Embryonic facial prominence (tissue), 1 donor: ENCODE measurements at regions not wholly inside any gene's neighbourhood (a gene's known extent, or its start where the extent isn't known, plus 50 kb on each side); places are given as distances from the start of the nearest gene placed in this dataset.
"Not testable (repeated sequence)": the region's sequence is repeated elsewhere in the genome, so short reads cannot be mapped to it uniquely, and the experiment has no call there.

Experiments used
- DNase-seq: peaks from one replicate; pipeline ENCODE4 v3.0.0-alpha.2; 2016; ENCODE audit errors: extremely low spot score

GRCh38 chr14:27242874-27243273 lies 645.0 kb upstream of the NOVA1 start:
- DNase-seq, result no peak

- no peak for DNase-seq
Observed at GRCh38 chr14:27243365-27243764, 645.5 kb upstream of the NOVA1 start.

- DNase-seq, result no peak
Observed at GRCh38 chr14:27245947-27246346, 648.1 kb upstream of the NOVA1 start.

DNA sequence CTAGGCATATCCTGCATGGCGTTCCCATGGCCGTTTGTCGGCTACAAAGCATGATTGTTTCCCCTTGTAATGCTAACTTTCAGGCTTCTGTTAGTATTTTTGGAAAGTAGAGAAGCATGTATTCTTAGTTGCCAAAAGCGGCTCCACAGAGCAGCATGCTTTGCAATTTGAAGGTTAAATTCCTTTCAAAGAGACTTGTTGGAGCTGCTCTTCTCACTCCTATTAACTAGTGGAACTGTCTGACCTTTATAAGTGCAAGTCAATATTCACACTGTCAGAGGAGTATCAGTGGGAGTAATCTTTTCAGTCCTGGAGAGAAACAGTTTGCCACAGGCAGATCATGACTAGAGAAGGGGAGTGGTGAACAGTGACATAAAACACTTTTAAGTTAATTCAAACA lies 656.1 kb upstream of the NOVA1 start:
- no peak for DNase-seq

- no peak for DNase-seq
Observed at GRCh38 chr14:27256805-27257204, 659.0 kb upstream of the NOVA1 start.

- DNase-seq, result no peak
Observed at GRCh38 chr14:27267876-27268275, 670.0 kb upstream of the NOVA1 start.

- no peak for DNase-seq
Observed at GRCh38 chr14:27270716-27271115, 672.9 kb upstream of the NOVA1 start.

GRCh38 chr14:27278341-27278740 lies 680.5 kb upstream of the NOVA1 start:
- no peak for DNase-seq

GRCh38 chr14:27305441-27305945 lies 707.7 kb upstream of the NOVA1 start:
- DNase-seq, result no peak

- DNase-seq, result not testable (repeated sequence)
Observed at GRCh38 chr14:27312730-27313129, 714.9 kb upstream of the NOVA1 start.

- no peak for DNase-seq
Observed at GRCh38 chr14:27314231-27314630, 716.4 kb upstream of the NOVA1 start.

- no peak for DNase-seq
Observed at GRCh38 chr14:27315477-27315876, 717.6 kb upstream of the NOVA1 start.

DNA sequence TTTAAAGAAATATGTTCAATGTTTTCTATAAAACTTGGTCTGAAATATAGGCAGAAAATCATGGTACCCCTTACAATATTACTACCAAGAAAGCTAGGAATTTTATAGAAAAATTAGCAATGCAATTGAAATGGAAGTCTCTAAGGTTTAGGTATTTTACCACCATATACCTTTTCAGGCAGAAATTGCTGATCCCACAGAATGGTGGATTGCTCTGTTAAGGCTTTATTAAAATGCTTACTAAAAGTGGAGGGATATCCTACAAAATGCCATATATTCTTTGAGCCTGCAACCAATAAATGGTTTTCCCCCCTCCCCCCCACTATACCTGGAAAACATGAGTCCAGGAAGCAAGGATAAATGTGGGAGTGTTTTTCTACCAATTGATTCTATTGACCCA lies 718.1 kb upstream of the NOVA1 start:
- DNase-seq, result no peak

DNA sequence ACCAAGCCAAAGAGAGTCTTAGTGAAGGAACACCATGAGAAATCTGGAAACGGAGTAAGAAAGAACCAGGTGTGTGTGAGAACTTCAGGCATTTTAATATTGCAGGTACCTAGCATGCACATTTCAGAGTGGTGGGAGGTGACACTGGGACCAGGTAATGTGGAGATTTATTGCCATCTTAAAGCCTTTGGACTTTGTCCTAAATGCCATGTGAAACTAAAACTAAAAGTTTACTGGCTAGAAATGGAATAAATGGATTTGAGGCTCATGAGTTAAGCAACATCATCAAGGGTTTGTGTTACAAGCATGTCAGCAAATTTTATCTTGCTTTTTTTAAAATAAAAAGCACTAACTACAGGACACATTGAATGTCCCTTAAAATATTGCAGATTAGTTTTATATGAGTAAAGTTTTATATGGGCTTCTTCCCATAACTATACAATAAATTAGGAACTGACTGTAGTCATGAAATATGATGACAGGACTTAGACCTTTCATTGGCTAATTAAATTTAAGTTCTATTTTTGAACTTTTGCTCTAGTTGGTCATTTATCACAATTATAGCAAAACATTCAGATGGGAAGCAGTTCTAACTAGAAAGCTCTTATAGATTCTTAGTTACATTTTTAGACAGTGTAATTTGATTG lies 721.1 kb upstream of the NOVA1 start:
- DNase-seq, result no peak

DNA sequence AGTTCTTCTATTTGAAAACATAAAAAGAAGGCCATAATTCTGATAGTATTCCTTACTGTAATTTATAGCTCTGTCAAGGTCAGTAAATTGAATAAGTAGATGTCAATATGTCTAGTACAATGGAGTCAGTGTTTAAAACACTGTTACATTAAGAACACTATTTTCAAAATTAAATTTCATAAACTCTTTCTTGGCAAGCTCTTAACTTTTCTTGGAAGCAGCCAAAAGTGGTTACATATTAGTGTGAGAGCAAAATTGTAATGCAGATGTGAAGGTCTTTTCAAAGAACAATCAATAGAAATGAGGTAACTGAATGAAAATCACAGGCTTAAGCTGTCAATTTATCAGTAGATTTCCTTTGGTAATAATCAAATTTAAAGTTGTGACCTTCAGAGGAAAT lies 722.4 kb upstream of the NOVA1 start:
- DNase-seq, result no peak

- no peak for DNase-seq
Observed at GRCh38 chr14:27327095-27327494, 729.3 kb upstream of the NOVA1 start.

GRCh38 chr14:27338012-27338411 lies 740.2 kb upstream of the NOVA1 start:
- no peak for DNase-seq

DNA sequence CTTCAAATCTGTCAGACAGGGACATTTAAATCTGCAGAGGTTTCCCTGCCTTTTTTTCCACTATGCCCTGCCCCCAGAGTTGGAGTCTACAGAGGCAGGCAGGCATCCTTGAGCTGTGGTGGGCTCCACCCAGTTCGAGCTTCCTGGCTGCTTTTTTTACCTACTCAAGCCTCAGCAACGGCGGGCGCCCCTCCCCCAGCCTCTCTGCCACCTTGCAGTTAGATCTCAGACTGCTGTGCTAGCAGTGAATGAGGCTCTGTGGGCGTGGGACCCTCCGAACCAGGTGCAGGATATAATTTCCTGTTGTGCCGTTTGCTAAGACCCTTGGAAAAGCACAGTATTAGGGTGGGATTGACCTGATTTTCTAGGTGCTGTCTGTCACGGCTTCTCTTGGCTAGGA lies 765.2 kb upstream of the NOVA1 start:
- not testable (repeated sequence) for DNase-seq

DNA sequence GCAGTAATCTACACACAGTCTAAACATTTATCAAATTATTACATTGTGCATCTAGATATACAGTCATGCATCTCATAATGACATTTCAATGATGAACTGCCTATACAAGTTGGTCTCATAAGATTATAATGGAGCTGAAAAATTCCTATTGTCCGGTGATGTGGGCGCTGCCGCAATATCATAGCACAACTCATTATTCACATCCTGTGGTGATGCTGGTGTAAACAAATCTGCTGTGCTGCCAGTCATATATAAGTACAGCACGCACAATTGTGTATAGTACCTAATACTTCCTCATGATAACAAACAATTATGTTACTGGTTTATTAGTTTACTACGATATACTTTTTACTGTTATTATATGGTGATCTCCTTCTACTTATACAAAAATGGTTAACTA lies 768.8 kb upstream of the NOVA1 start:
- no peak for DNase-seq

GRCh38 chr14:27367345-27367744 lies 769.5 kb upstream of the NOVA1 start:
- DNase-seq, result no peak

- DNase-seq, result no peak
Observed at GRCh38 chr14:27370074-27370473, 772.2 kb upstream of the NOVA1 start.

- DNase-seq, result no peak
Observed at GRCh38 chr14:27370775-27371174, 772.9 kb upstream of the NOVA1 start.

DNA sequence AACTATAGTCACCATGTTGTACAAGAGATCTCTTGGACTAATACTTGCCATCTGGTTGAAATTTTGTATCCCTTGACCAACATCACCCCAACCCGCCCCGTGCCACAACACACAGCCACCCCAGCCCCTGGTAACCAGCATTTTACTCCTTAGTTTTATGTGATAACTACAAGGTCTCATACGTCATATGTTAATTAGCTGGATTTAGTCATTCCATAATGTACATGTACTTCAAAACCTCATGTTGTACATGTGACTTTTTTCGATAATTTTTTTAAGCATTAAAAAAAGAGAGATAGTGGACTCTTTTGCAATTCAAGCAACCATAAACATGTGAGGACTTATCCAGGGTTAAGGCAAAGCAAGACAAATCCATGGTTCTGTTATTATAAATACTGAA lies 773.4 kb upstream of the NOVA1 start:
- DNase-seq, result no peak

- no peak for DNase-seq
Observed at GRCh38 chr14:27371868-27372267, 774.0 kb upstream of the NOVA1 start.
